Head of caudate nucleus (tissue), 42 donors: ENCODE measurements at regions not wholly inside any gene's neighbourhood (a gene's known extent, or its start where the extent isn't known, plus 50 kb on each side); places are given as distances from the start of the nearest gene placed in this dataset.

Source experiments
- DNase-seq, 42 donors: peaks; one replicate each; pipeline versions ENCODE4 v3.0.0 to v3.0.0-alpha.2; 2020 to 2021; ENCODE audit warnings: mixed read lengths in 7 of 42
- intact Hi-C: fragments of 100-400 bp; cut with DNase I; formaldehyde crosslinking; loops from one replicate; pipeline ENCODE4 v1.15.0; 2022

- DNase-seq: peak in 26 of 42 donors; percentile 3 to 71 (median 34)
- intact Hi-C loops: no loop called here
Measured at GRCh38 chr16:64250866-64251265, 871.0 kb downstream of the CDH11 start.

- intact Hi-C loops: no loop called here
- peak in 1 of 42 donors; percentile 12 for DNase-seq
Measured at GRCh38 chr16:64242492-64242891, 879.4 kb downstream of the CDH11 start.

DNA sequence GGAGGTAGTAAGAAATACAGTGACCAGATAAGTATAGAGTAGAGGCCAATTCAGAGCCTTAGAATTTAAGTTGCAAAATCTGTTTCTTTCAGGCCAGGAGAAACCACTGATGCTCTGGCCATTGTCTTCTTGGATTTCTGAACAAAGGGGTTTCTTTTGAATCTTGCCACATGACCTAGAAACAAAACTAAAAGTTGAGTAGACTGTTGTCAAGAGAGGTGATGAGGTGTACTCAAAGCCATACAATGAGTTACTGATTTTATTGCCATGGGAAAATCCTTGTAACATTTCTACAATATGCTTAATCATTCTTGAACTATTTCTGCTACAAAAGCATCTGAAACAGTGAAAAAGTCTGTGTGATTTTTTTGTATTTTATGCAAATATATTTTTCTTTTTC, 881.3 kb downstream of the CDH11 start:
- intact Hi-C loops: no loop called here
- no peak for DNase-seq

GRCh38 chr16:64238571-64238970, 883.3 kb downstream of the CDH11 start:
- DNase-seq: no peak
- intact Hi-C loops: no loop called here

GRCh38 chr16:64236316-64236715, 885.5 kb downstream of the CDH11 start:
- no peak for DNase-seq
- intact Hi-C loops: no loop called here

DNA sequence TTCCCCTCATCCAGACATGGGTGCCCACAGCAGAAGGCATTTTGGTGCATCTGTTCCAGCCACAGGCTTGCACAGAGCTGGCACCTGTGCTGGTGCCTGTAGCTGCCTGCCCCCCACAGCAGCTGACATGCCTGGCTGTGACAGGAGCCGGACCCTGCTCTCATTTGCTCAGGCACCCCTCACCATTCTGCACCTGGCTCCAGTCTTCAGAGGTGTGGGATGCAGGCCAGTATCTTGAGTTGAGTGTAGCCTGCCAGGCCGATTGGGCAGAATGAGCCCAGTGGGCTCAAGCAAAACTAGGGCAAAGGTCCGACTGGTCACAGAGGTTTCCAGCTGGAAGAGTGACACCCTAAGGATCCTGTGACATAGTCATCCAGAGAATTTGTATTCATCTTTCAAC, 887.7 kb downstream of the CDH11 start:
- DNase-seq: no peak

GRCh38 chr16:64225696-64226095, 896.2 kb downstream of the CDH11 start:
- intact Hi-C loops: no loop called here

More for the DNA sequence above, 887.7 kb downstream of the CDH11 start:
- intact Hi-C loops: no loop called here

GRCh38 chr16:64225036-64225435, 896.8 kb downstream of the CDH11 start:
- intact Hi-C loops: no loop called here
- no peak for DNase-seq

More at GRCh38 chr16:64225696-64226095, 896.2 kb downstream of the CDH11 start:
- DNase-seq: no peak

DNA sequence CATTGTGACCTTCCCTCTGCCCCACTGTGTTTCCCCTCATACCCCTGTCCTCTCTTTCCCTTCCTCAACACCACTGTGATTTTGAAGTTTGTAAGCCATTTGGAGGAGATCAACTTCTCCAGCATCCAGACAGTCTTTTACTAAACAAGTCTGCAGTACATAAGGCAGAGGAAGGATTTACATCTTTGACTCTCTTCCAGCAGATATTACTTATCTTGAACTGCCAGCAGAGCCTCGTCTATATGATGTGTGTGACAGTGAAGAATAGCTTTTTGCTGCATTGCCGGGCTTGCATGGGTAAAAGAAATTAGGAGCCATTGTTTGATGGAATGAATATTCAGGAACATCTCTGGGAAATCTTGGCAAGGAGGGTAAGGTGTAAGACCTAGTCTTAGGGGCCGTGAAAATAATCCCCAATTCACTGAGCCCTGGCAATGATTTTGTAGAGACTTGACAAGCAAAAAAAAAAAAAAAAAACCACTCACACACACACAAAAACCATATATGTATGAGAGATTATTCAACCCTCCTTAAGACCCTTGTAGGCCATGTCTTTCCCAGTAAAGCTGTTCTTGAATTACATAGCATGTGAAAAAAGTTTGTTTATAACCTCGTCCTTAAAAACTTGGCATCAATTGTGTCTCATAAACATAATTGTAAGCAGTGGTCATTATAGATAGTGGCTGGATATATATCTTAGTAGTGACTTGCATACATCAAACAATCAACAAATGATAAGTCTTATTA, 903.9 kb downstream of the CDH11 start:
- no peak for DNase-seq
- intact Hi-C loops: no loop called here

DNA sequence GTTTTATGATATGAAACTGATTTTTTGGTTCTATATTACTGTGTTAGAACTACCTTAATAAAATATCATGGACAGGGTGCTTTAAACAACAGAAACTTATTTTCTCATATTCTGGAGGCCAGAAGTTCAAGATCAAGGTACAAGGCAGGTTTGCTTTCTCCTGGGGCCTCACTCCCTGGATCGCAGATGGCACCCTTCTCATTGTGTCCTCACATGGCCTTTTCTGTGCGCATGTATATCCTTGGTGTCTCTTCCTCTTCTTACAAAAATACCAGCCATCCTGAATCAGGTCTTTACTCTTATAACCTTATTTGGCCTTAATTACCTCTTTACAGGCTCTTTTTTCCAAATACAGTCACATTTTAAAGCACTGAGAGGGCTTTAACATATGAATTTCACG, 906.1 kb downstream of the CDH11 start:
- intact Hi-C loops: no loop called here
- DNase-seq: no peak

DNA sequence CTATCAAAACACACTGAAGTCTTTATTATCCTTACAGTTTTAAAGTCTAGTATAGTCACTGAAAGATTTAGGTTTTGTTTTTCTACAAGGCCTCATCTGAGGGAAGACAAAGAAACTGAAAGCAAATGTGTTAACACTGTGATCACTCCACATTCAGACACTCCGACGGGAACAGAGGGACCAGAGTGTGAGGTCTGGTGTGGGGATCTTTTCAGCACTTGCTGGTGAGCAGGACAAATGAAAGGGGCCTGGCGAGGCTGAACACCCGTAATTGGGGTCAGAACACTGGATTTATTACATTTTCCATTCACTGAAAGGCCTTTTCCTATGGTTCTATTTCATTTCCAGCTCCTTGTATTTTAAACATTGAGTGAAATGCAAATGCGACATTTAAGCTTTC, 910.5 kb downstream of the CDH11 start:
- intact Hi-C loops: no loop called here
- DNase-seq: peak in 1 of 42 donors; percentile 50

- intact Hi-C loops: no loop called here
- DNase-seq: peak in 1 of 42 donors; percentile 3
Measured at GRCh38 chr16:64206862-64207261, 915.0 kb downstream of the CDH11 start.

GRCh38 chr16:64203126-64203525, 918.7 kb downstream of the CDH11 start:
- intact Hi-C loops: no loop called here
- DNase-seq: no peak

- intact Hi-C loops: no loop called here
- DNase-seq: no peak
Measured at GRCh38 chr16:64202571-64202970, 919.3 kb downstream of the CDH11 start.

DNA sequence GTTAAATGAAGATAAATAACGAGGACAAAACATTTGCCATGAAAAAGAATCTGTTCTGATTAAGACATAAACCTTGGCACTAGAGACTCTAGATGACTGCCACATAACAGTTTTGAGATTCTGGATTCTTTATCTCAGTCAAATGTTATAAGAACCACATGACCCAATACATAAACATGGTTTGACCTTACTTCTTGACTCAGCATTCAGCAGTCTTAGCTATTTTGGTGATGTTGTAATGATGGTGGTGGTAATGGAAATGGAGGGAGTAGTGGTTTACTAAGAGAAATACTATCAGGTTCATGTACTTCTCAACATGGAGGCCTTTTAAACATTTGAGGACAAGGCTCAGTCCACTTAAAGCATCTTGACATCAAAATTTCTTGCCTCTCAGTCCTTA, 925.4 kb downstream of the CDH11 start:
- DNase-seq: no peak
- intact Hi-C loops: no loop called here

DNA sequence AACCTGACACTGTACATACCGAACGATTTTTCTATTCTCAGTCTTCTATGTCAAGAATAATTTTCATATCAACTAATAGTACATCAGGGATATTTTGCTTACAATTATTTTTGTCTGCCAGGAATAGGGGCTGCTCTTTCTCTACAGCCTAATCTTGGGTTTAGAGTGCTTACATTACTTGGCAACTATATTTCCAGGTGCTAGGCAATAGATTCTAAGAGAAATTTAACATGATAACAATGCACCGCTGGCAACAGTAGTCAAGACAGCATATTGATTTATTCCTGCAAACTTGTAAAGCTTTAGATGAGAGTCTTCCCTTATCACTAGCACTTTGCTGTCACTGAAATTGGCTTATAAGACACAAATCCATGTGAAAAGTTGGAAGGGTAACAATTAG, 935.9 kb downstream of the CDH11 start:
- intact Hi-C loops: no loop called here

DNA sequence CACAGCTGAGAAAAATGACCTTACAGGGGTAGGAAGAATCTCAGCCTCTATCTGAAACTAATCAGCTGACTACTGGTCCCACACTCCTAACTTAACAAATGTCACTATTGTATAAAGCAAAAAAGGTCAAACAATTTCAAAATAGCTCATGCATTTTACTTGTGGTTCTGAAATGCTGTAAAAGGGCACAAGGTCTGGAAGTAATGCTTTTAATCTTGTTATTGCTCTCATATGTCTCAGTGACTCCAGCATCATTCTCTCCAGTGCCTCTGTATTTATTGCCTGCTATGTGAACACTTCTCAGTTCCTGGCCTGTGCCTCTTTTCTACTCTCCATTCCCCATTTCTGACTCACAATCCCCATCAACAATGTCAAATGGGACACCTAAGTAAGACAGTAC, 937.7 kb downstream of the CDH11 start:
- intact Hi-C loops: no loop called here
- no peak for DNase-seq

More for the DNA sequence above, 935.9 kb downstream of the CDH11 start:
- DNase-seq: no peak

- no peak for DNase-seq
- intact Hi-C loops: no loop called here
Measured at GRCh38 chr16:64182985-64183384, 938.9 kb downstream of the CDH11 start.

DNA sequence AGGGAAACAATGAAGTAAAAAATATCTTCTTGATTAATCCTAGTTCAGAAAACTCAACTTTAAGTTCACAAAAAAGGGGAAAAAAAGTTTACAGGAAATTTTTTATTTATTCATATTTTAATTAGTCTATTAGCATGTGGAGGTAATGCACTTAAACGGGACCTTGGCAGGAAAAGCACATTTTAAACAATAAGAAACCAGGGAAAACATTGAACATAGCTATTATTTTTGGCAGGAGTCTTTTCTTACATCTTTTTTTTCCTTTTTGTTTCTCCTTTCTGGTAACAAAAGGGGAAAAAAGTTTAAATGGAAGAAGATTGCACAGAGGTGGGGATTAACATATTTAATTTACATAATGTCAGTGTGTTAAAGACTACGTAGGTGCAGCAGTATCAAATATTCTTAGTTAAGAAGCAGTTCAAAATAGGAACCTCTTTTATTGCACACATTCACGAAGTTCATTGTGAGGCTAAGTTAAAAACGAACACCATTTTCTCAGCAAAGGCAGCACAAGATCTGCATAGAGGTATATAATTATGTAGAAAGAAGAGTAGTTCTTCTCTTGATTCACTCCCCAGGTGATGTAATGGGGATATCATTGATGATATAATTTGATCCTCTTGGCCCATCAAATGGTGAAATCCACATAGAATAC, 940.5 kb downstream of the CDH11 start:
- intact Hi-C loops: no loop called here
- DNase-seq: peak in 4 of 42 donors; percentile 6 to 53 (median 31)

DNA sequence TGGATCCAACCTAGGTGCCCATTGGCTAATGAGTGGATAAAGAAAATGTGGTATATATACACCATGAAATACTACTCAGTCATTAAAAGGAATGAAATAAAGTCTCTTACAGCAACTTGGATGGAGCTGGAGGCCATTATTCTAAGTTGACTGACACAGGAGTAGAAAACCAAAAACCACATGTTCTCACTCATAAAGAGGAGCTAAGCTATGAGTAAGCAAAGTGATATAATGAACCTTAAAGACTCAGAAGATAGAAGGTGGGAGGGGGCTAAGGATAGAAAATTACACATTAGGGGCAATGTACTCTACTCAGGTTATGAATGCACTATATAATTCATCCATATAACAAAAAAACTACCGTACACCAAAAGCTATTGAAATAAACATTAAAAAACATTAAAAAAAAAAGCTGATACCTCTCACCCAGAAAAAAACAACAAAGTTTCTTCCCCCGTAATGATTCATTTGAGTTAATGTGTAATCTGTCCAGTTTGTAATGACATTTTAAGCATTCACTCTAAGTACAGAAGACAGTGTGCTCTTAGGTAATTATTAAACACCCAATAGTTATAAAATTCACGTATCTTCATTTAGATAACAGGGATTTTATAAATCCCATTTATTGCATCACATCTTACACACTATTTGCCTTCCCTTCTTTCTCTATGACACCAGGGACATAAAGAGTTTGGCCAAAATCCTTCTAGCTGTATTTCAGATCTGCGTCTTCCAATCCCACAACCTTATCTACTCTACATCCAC, 941.5 kb downstream of the CDH11 start:
- intact Hi-C loops: no loop called here
- DNase-seq: no peak
